GM23338 (cell line): ENCODE measurements at regions not wholly inside any gene's neighbourhood (a gene's known extent, or its start where the extent isn't known, plus 50 kb on each side); places are given as distances from the start of the nearest gene placed in this dataset.

Source experiments
- ATAC-seq: fragments of 200-7000 bp; cut with Tn5 transposase; 3 replicates; pipeline ENCODE4 v1.9.1; 2020
- DNase-seq: peaks from one replicate; pipeline ENCODE4 v3.0.0-alpha.2; 2015; ENCODE audit warnings: low spot score
- H2AFZ ChIP-seq: fragments of 200-600 bp; sonication (generic); 2 replicates; pipeline ENCODE4 v1.8.0; 2016; ENCODE audit warnings: antibody characterized with exemption, mild to moderate bottlenecking, moderate library complexity
- H3F3A ChIP-seq: fragments of 200-600 bp; sonication (generic); replicated peaks from 2 replicates; pipeline ENCODE4 v1.8.0; 2017; ENCODE audit warnings: antibody characterized with exemption, mixed run types, low read depth
- H3K27ac ChIP-seq: fragments of 200-600 bp; sonication (generic); 2 replicates; pipeline ENCODE4 v1.6.1; 2016; ENCODE audit warnings: low read depth
- H3K27me3 ChIP-seq: fragments of 200-600 bp; sonication (generic); 2 replicates; pipeline ENCODE4 v1.8.0; 2016; ENCODE audit warnings: mild to moderate bottlenecking, mixed run types, moderate library complexity; ENCODE audit not compliant: insufficient read depth
- H3K36me3 ChIP-seq: fragments of 200-600 bp; sonication (generic); 2 replicates; pipeline ENCODE4 v1.8.0; 2016; ENCODE audit warnings: mild to moderate bottlenecking; ENCODE audit not compliant: insufficient read depth
- H3K4me1 ChIP-seq: fragments of 200-600 bp; sonication (generic); 2 replicates; pipeline ENCODE4 v1.8.0; 2016; ENCODE audit warnings: mild to moderate bottlenecking, moderate library complexity; ENCODE audit not compliant: insufficient read depth
- H3K4me2 ChIP-seq: fragments of 200-600 bp; sonication (generic); 2 replicates; pipeline ENCODE4 v1.7.1; 2017; ENCODE audit warnings: mixed run types
- H3K4me3 ChIP-seq: fragments of 200-600 bp; sonication (generic); 2 replicates; pipeline ENCODE4 v1.6.1; 2016; ENCODE audit warnings: mixed run types
- H3K79me2 ChIP-seq: fragments of 200-600 bp; sonication (generic); replicated peaks from 2 replicates; pipeline ENCODE4 v1.8.0; 2017; ENCODE audit warnings: mild to moderate bottlenecking; ENCODE audit not compliant: insufficient read depth
- H3K9me2 ChIP-seq: fragments of 200-600 bp; sonication (generic); 2 replicates; pipeline ENCODE4 v1.8.0; 2017; ENCODE audit not compliant: insufficient read depth
- H4K20me1 ChIP-seq: fragments of 200-600 bp; sonication (generic); replicated peaks from 2 replicates; pipeline ENCODE4 v1.8.0; 2017; ENCODE audit warnings: mild to moderate bottlenecking; ENCODE audit not compliant: insufficient read depth
- H3K27ac Mint-ChIP-seq: 2 replicates; pipeline ENCODE4 v1.8.0; 2020; ENCODE audit warnings: inconsistent platforms, mild to moderate bottlenecking, moderate library complexity, mixed read lengths
- H3K27me3 Mint-ChIP-seq: 3 replicates; pipeline ENCODE4 v1.8.0; 2022; ENCODE audit warnings: low read depth, mild to moderate bottlenecking, moderate library complexity, mixed read lengths, inconsistent platforms; ENCODE audit not compliant: insufficient read depth, poor library complexity
- H3K36me3 Mint-ChIP-seq: 3 replicates; pipeline ENCODE4 v1.8.0; 2021; ENCODE audit warnings: low read depth, mild to moderate bottlenecking, inconsistent platforms, moderate library complexity, mixed read lengths
- H3K4me1 Mint-ChIP-seq: 3 replicates; pipeline ENCODE4 v1.8.0; 2020; ENCODE audit warnings: mild to moderate bottlenecking, inconsistent platforms, mixed read lengths
- H3K4me3 Mint-ChIP-seq: 3 replicates; pipeline ENCODE4 v1.8.0; 2021; ENCODE audit warnings: moderate library complexity, mild to moderate bottlenecking, inconsistent platforms, mixed read lengths
- H3K9me3 Mint-ChIP-seq: 3 replicates; pipeline ENCODE4 v1.8.0; 2020; ENCODE audit warnings: moderate library complexity, mild to moderate bottlenecking, inconsistent platforms, mixed read lengths
- CREB1 ChIP-seq: fragments of 250-450 bp; sonication (Bioruptor Pico); IDR thresholded peaks from 2 replicates; pipeline ENCODE4 v1.5.0; 2020; ENCODE audit warnings: low read depth, mild to moderate bottlenecking, moderate library complexity
- ETS1 ChIP-seq: IDR thresholded peaks from 2 replicates; pipeline ENCODE4 v1.6.1; 2016; ENCODE audit warnings: antibody characterized with exemption
- EZH2phosphoT487 ChIP-seq: fragments of 200-600 bp; sonication (generic); IDR thresholded peaks from one replicate; pipeline ENCODE4 v1.8.1; 2018; ENCODE audit warnings: antibody characterized with exemption; ENCODE audit not compliant: unreplicated experiment
- JUNB ChIP-seq: IDR thresholded peaks from one replicate; pipeline ENCODE4 v1.6.1; 2016; ENCODE audit warnings: antibody characterized with exemption; ENCODE audit not compliant: unreplicated experiment
- NANOG ChIP-seq: IDR thresholded peaks from 2 replicates; pipeline ENCODE4 v1.6.1; 2016; ENCODE audit warnings: antibody characterized with exemption, borderline replicate concordance
- POLR2AphosphoS5 ChIP-seq: IDR thresholded peaks from 2 replicates; pipeline ENCODE4 v1.6.1; 2016; ENCODE audit warnings: antibody characterized with exemption, low read depth
- STAT1 ChIP-seq: IDR thresholded peaks from one replicate; pipeline ENCODE4 v1.6.1; 2016; ENCODE audit warnings: antibody characterized with exemption; ENCODE audit not compliant: unreplicated experiment
- ZNF114 ChIP-seq: fragments of 250-450 bp; sonication (Bioruptor Pico); IDR thresholded peaks from 2 replicates; pipeline ENCODE4 v1.5.0; 2020; ENCODE audit warnings: mild to moderate bottlenecking, moderate library complexity
- ZNF331 ChIP-seq: fragments of 250-450 bp; sonication (Bioruptor Pico); IDR thresholded peaks from 2 replicates; pipeline ENCODE4 v1.5.0; 2020; ENCODE audit warnings: low read depth, mild to moderate bottlenecking, moderate library complexity
- ZNF462 ChIP-seq: fragments of 250-450 bp; sonication (Bioruptor Pico); IDR thresholded peaks from 2 replicates; pipeline ENCODE4 v1.5.0; 2020; ENCODE audit warnings: mild to moderate bottlenecking, moderate library complexity

GRCh38 chr15:72935521-72935920 lies 116.7 kb upstream of the NEO1 start (continued):
- TF ChIP-seq ZNF462 (no peak), STAT1 (no peak), ETS1 (no peak), EZH2phosphoT487 (no peak), ZNF331 (CRISPR knock-in tag) (no peak), CREB1 (CRISPR knock-in tag) (no peak), NANOG (no peak), POLR2AphosphoS5 (no peak)

- Histone ChIP-seq H3K27ac (no peak overlapping the region), H3K4me3 (no peak overlapping the region), H3K27me3 (no peaks in the 10 kb centered on the region), H3K79me2 (no peaks in the 10 kb centered on the region), H3K36me3 (no peaks in the 10 kb centered on the region), H3K4me1 (no peaks in the 10 kb centered on the region), H2AFZ (no peak overlapping the region), H3K9me2 (peaks cover 5% of the 10 kb centered on the region; the same call in 1 of the 2 replicates), H4K20me1 (no peaks in the 10 kb centered on the region), H3F3A (no peaks in the 10 kb centered on the region), H3K4me2 (no peak overlapping the region)
- ATAC-seq (no peak), DNase-seq (no peak)
- peaks cover 18% of the 10 kb centered on the region for H3K4me1 Mint-ChIP-seq
- no peaks in the 10 kb centered on the region; the same call in 2 of the 3 replicates for H3K9me3 Mint-ChIP-seq
- H3K27me3 Mint-ChIP-seq = no peaks in the 10 kb centered on the region
- H3K36me3 Mint-ChIP-seq = no peaks in the 10 kb centered on the region
- H3K4me3 Mint-ChIP-seq = no peak overlapping the region
- no peak overlapping the region for H3K27ac Mint-ChIP-seq
- no peak for TF ChIP-seq ZNF114 (CRISPR knock-in tag)
- no peak for TF ChIP-seq JUNB
- no peak for TF ChIP-seq POLR2AphosphoS5
- TF ChIP-seq STAT1 = no peak
- TF ChIP-seq ZNF462 = no peak
Measured at GRCh38 chr15:72934921-72935320, 117.3 kb upstream of the NEO1 start.
